ENCODE measurements at regions not wholly inside any gene's neighbourhood (a gene's known extent, or its start where the extent isn't known, plus 50 kb on each side); places are given as distances from the start of the nearest gene placed in this dataset.

DNA sequence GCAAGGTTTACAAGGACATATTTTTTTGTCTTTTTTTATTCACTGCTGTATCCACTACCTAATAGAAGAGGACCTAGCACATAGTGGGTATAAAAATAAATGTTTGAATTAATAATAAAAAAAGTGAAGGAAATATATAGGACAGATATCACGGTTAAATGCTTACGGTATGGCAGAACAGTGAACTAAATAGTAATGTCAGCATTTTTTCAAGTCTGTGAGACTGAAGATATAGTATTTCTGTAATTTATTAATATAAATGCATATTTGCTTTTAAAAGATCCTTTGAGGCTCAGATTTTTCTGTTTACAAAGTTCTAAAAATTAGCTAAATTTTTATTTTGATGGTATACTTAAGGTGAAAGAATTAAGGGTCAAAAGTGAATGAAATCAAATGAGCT lies 68.6 kb upstream of the CNTN5 start:
- ChIA-PET POLR2A (no interaction called here), CTCF (no interaction called here)
- no peaks in the 10 kb centered on the region for H3F3A ChIP-seq (replicated peaks; ENCODE audit: insufficient read depth)
- H3K79me2 ChIP-seq (ENCODE audit: insufficient read depth), result no peaks in the 10 kb centered on the region
- no peaks in the 10 kb centered on the region for H3K27me3 ChIP-seq (ENCODE audit: insufficient read depth)
- no peaks in the 10 kb centered on the region for H3K9me3 ChIP-seq
- no peak overlapping the region for H3K27ac ChIP-seq (ENCODE audit: low read depth in 2 of 2, low read length in 1 of 2)
- H3K4me1 ChIP-seq (ENCODE audit: control insufficient read depth in 1 of 2, insufficient read depth in 2 of 2, low read depth in 1 of 2, low read length in 1 of 2), result no peaks in the 10 kb centered on the region
- no peak overlapping the region for H3K9ac ChIP-seq
- H3K4me3 ChIP-seq (ENCODE audit: low read depth in 2 of 2, low read length in 1 of 2), result no peak overlapping the region
- WGBS (ENCODE audit: low lambda C conversion rate), result 47% methylated on average over 2 of the region's 2 CpGs
- TF ChIP-seq, protein P1, sequence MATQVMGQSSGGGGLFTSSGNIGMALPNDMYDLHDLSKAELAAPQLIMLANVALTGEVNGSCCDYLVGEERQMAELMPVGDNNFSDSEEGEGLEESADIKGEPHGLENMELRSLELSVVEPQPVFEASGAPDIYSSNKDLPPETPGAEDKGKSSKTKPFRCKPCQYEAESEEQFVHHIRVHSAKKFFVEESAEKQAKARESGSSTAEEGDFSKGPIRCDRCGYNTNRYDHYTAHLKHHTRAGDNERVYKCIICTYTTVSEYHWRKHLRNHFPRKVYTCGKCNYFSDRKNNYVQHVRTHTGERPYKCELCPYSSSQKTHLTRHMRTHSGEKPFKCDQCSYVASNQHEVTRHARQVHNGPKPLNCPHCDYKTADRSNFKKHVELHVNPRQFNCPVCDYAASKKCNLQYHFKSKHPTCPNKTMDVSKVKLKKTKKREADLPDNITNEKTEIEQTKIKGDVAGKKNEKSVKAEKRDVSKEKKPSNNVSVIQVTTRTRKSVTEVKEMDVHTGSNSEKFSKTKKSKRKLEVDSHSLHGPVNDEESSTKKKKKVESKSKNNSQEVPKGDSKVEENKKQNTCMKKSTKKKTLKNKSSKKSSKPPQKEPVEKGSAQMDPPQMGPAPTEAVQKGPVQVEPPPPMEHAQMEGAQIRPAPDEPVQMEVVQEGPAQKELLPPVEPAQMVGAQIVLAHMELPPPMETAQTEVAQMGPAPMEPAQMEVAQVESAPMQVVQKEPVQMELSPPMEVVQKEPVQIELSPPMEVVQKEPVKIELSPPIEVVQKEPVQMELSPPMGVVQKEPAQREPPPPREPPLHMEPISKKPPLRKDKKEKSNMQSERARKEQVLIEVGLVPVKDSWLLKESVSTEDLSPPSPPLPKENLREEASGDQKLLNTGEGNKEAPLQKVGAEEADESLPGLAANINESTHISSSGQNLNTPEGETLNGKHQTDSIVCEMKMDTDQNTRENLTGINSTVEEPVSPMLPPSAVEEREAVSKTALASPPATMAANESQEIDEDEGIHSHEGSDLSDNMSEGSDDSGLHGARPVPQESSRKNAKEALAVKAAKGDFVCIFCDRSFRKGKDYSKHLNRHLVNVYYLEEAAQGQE (IDR thresholded peaks at IDR 0.05; ENCODE audit: low read depth, low read length), result no peak
- no peak for TF ChIP-seq IRF3 (IDR thresholded peaks at IDR 0.05; ENCODE audit: low read depth, low read length)
- no peak for TF ChIP-seq ELF1 (IDR thresholded peaks at IDR 0.05)
- no peak for TF ChIP-seq ZBTB33 (IDR thresholded peaks at IDR 0.05; ENCODE audit: borderline replicate concordance, low read depth)
- no peak for TF ChIP-seq USF1 (IDR thresholded peaks at IDR 0.05; ENCODE audit: borderline replicate concordance, low read depth)
- no peak for TF ChIP-seq EZH2phosphoT487 (IDR thresholded peaks at IDR 0.05; ENCODE audit: borderline replicate concordance, low read depth)
- TF ChIP-seq CHD2 (IDR thresholded peaks at IDR 0.05; ENCODE audit: low read length, partially characterized antibody), result no peak
- TF ChIP-seq NRF1 (IDR thresholded peaks at IDR 0.05; ENCODE audit: low read depth, low read length), result no peak
- TF ChIP-seq SMC3 (IDR thresholded peaks at IDR 0.05; ENCODE audit: low read depth, low read length), result no peak
- TF ChIP-seq SIN3A (IDR thresholded peaks at IDR 0.05; ENCODE audit: borderline replicate concordance, low read depth, low read length), result no peak
- no peak for TF ChIP-seq RCOR1 (IDR thresholded peaks at IDR 0.05; ENCODE audit: low read length)
- no peak for TF ChIP-seq TCF12 (IDR thresholded peaks at IDR 0.05)
- no peak for TF ChIP-seq EP300 (IDR thresholded peaks at IDR 0.05; ENCODE audit: borderline replicate concordance in 1 of 2, low read depth in 1 of 2, low read length in 1 of 2)
- no peak for DNase-seq
- H4K20me1 ChIP-seq (ENCODE audit: insufficient read depth), result no peaks in the 10 kb centered on the region
- H3K4me2 ChIP-seq, result no peak overlapping the region
- H2AFZ ChIP-seq (ENCODE audit: low read depth), result no peak overlapping the region
- no peaks in the 10 kb centered on the region for H3K36me3 ChIP-seq (replicated peaks in 1 of 2; ENCODE audit: control insufficient read depth in 1 of 2, insufficient read depth in 2 of 2, low read length in 1 of 2)
- no peaks in the 10 kb centered on the region for H3K9me2 ChIP-seq

All from SK-N-SH (cell line).